Left lung (tissue), 4 donors: ENCODE measurements at regions not wholly inside any gene's neighbourhood (a gene's known extent, or its start where the extent isn't known, plus 50 kb on each side); places are given as distances from the start of the nearest gene placed in this dataset.

ENCODE experiments used
- ATAC-seq: fragments of 200-7000 bp; cut with Tn5 transposase; one replicate; pipeline ENCODE4 v1.9.1; 2020; ENCODE audit warnings: moderate library complexity
- DNase-seq, 4 donors: peaks; one replicate each; pipeline ENCODE4 v3.0.0-alpha.2; 2013 to 2020
- H3K27ac ChIP-seq, 2 donors: fragments of 200-600 bp; sonication (generic) in 1 of 2; one replicate each; pipeline versions ENCODE4 v1.5.0 to v1.8.0; 2020 to 2021
- H3K27me3 ChIP-seq, 2 donors: fragments of 200-600 bp; sonication (generic) in 1 of 2; one replicate each; pipeline versions ENCODE4 v1.5.0 to v1.8.0; 2020 to 2021
- H3K36me3 ChIP-seq, 2 donors: fragments of 200-600 bp; sonication (generic) in 1 of 2; one replicate each; pipeline versions ENCODE4 v1.5.0 to v1.8.0; 2020 to 2021
- H3K4me1 ChIP-seq, 2 donors: fragments of 200-600 bp; one replicate each; pipeline ENCODE4 v1.8.0; 2021
- H3K4me3 ChIP-seq, 2 donors: fragments of 200-600 bp; sonication (generic) in 1 of 2; one replicate each; pipeline versions ENCODE4 v1.5.0 to v1.8.0; 2020 to 2021; ENCODE audit warnings: mild to moderate bottlenecking in 1 of 2
- H3K9me3 ChIP-seq, 2 donors: fragments of 200-600 bp; sonication (generic) in 1 of 2; one replicate each; pipeline versions ENCODE4 v1.5.0 to v1.8.0; 2020 to 2021
- intact Hi-C, 2 donors: fragments of 100-400 bp; cut with DNase I; formaldehyde crosslinking; loops; one replicate each; pipeline versions ENCODE4 v1.11.2 to v1.14.2; 2022
- TF ChIP-seq, protein P1 (sequence below), 2 donors: fragments of 200-600 bp; sonication (generic) in 1 of 2; IDR thresholded peaks; one replicate each; pipeline versions ENCODE4 v1.5.0 to v1.8.0; 2021; ENCODE audit warnings: antibody characterized with exemption in 2 of 2
- donor health status: DM: no; HTN: yes; CAD: no.
- donor health status: DM: no; HTN: no; CAD: no.

DNA sequence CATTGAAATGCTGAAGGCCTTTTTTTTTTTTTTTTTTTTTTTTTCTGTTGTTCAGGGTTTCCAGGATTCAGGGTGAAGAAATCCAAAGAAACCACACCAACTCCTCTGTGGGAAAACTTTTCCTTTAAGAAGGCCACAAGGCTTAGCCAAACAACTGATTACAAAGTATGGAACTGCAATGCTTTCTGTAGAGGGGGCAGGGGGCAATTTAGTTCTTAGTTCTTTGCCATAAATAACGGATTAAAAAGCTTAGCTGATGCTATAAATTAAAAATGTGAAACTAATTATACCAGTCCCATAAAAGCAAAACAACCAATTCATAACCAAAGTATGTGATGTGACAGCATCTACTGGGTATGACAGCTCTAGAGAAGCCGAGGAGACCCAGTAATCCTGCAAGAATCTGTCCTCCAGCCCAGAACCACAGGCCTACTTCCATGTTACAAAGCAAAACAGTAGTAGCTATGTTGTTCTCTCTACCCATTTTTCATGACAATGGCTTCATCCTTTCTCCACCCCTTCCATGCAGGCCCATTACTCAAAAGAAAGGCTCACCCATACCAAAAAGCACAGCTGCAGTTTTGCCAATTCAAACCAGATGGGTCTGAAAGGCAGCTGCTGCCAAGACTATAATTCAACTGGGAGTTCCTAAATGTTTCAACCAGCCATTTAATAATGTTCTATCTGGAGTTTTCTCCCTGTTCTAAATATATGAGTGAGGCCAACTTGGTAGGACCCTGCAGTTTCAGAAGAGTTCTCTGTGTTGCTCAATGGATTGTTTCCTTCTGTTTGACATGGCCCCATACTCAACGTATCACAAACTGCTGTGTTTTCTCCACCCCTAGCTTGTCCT lies 167.1 kb upstream of the ZFHX3 start:
- no peak overlapping the region for H3K4me3 ChIP-seq
- TF ChIP-seq, protein P1, sequence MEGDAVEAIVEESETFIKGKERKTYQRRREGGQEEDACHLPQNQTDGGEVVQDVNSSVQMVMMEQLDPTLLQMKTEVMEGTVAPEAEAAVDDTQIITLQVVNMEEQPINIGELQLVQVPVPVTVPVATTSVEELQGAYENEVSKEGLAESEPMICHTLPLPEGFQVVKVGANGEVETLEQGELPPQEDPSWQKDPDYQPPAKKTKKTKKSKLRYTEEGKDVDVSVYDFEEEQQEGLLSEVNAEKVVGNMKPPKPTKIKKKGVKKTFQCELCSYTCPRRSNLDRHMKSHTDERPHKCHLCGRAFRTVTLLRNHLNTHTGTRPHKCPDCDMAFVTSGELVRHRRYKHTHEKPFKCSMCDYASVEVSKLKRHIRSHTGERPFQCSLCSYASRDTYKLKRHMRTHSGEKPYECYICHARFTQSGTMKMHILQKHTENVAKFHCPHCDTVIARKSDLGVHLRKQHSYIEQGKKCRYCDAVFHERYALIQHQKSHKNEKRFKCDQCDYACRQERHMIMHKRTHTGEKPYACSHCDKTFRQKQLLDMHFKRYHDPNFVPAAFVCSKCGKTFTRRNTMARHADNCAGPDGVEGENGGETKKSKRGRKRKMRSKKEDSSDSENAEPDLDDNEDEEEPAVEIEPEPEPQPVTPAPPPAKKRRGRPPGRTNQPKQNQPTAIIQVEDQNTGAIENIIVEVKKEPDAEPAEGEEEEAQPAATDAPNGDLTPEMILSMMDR (IDR thresholded peaks at IDR 0.05), result no peak
- DNase-seq (no peak), ATAC-seq (peak; percentile 65)
- no peaks in the 10 kb centered on the region for H3K4me1 ChIP-seq
- intact Hi-C loops, result no loop called here
- H3K27me3 ChIP-seq, result no peaks in the 10 kb centered on the region
- H3K27ac ChIP-seq, result no peak overlapping the region
- peaks cover 0 to 5% of the 10 kb centered on the region in 2 donors for H3K9me3 ChIP-seq
- no peaks in the 10 kb centered on the region for H3K36me3 ChIP-seq

DNA sequence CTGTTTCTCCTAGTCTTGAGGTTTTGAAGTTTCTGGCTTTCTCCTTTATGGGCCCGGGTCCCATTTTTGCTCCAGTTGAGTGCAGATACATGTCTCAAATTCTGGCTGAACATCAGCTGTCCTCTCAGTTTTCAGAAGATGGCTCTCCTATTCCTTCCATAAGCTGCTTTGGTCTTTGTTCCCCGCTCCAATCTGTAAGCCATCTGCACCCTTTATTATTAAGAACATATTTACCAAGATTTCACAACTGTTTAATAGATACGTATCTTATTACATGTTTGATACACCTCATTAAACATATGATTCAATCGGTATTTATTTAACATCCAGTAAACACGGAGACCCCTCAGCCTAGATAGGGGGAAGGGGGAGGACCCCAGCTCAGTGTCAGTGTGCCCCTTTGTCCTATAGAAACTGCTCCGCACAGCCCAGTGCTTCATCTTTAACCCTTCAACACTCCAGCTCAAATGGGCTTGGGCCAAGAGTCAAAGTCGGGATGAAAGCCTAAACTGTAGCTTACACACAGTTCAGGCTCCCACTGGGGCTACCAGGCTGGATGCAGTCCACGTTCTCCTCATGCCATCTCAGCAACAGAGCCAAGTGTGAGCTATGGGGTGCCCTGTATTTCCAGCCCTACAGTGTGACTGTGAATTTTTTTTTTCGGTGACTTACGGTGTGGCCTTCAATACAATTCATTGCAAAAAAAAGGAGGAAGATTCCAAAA lies 166.0 kb upstream of the ZFHX3 start:
- Histone ChIP-seq H3K4me3 (no peak overlapping the region), H3K9me3 (peaks cover 0 to 5% of the 10 kb centered on the region in 2 donors), H3K4me1 (no peaks in the 10 kb centered on the region), H3K27ac (no peak overlapping the region), H3K36me3 (no peaks in the 10 kb centered on the region), H3K27me3 (no peaks in the 10 kb centered on the region)
- DNase-seq (peak in 2 of 4 donors; percentile 38 to 71), ATAC-seq (no peak)
- TF ChIP-seq, protein P1 (IDR thresholded peaks at IDR 0.05), result no peak
- intact Hi-C loops, result no loop called here

DNA sequence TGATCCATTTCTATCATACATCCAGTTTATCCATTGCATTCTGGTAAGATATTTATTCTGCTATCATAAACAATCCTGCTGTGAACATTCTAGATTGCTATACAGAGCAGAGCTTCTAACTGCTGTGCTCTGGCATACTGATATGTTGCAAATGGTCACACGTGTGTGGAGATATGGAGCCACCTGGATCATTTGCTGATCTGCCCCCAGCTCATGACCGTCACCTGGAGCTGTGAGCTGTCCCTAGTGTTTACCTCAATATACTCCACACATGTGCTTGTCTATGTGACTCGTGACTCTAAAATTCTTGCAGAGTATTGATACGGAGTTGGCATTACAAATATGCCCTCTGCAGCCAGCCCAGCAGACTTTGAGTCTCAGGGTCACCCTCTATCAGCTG lies 164.5 kb upstream of the ZFHX3 start:
- Histone ChIP-seq H3K27ac (no peak overlapping the region), H3K4me3 (no peak overlapping the region), H3K27me3 (no peaks in the 10 kb centered on the region), H3K36me3 (no peaks in the 10 kb centered on the region), H3K9me3 (peaks cover 0 to 5% of the 10 kb centered on the region in 2 donors), H3K4me1 (no peaks in the 10 kb centered on the region)
- intact Hi-C loops, result no loop called here
- DNase-seq, result no peak
- TF ChIP-seq, protein P1 (IDR thresholded peaks at IDR 0.05), result no peak
- no peak for ATAC-seq

- no peaks in the 10 kb centered on the region for H3K36me3 ChIP-seq
- intact Hi-C loops, result no loop called here
- H3K27me3 ChIP-seq, result no peaks in the 10 kb centered on the region
- TF ChIP-seq, protein P1 (IDR thresholded peaks at IDR 0.05), result no peak
- no peaks in the 10 kb centered on the region for H3K9me3 ChIP-seq
- H3K4me1 ChIP-seq, result no peaks in the 10 kb centered on the region
- no peak overlapping the region for H3K4me3 ChIP-seq
- H3K27ac ChIP-seq, result no peak overlapping the region
- DNase-seq (no peak), ATAC-seq (no peak)
Observed at GRCh38 chr16:73210686-73211085, 162.8 kb upstream of the ZFHX3 start.

DNA sequence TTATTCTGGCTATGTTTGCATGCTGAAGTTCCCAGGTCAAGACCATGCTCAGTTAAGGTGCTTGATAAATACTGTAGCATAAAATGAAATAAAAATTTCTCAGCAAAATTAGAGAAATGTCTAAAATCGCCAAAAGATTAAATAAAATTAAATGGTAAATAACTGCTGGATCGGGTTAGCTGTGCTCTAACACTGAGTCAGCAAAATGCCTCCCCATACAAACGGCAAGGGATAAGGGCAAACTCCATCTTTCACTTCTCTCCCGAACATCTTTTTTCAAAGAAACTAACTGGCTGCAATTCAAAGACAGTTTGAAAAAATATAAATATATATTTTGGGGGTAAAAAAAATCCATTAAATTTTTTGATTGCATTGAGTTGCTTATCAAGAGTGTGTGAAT lies 162.2 kb upstream of the ZFHX3 start:
- no peak overlapping the region for H3K4me3 ChIP-seq
- H3K27me3 ChIP-seq, result no peaks in the 10 kb centered on the region
- DNase-seq (no peak), ATAC-seq (no peak)
- H3K9me3 ChIP-seq, result no peaks in the 10 kb centered on the region
- H3K27ac ChIP-seq, result no peak overlapping the region
- H3K4me1 ChIP-seq, result no peaks in the 10 kb centered on the region
- TF ChIP-seq, protein P1 (IDR thresholded peaks at IDR 0.05), result no peak
- intact Hi-C loops, result no loop called here
- no peaks in the 10 kb centered on the region for H3K36me3 ChIP-seq
